ENCODE measurements at regions not wholly inside any gene's neighbourhood (a gene's known extent, or its start where the extent isn't known, plus 50 kb on each side); places are given as distances from the start of the nearest gene placed in this dataset.
"Not testable (repeated sequence)": the region's sequence is repeated elsewhere in the genome, so short reads cannot be mapped to it uniquely, and the experiment has no call there.

DNA sequence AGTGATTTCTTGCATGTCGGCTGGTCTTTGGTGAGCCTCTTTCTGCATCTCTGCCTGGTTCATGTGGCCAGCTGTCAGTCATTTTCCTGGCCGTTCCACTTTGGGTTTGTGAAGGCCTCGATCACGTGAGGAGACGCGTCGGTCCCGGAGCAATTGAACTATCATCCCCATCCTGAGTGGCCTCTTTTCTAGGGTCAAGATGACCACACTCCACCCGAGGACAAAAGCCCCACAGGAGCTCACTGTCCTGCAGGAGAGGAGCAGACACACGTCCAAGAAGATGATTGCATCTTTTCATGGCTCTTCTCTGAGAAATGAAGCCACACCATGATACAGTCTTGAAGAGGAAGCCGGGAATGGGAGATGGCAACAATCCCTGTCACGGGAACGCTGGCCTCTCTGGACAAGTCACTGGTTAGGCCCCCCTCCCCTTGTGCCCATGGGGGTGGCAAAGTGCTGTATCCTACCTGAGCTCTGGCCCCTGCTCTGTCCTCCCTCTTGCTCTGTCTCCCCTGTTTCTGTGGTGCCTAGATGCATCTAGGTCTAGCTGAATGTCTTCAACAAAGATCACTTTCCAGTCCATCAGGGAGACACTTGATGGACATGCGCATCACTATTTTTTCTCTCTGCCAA lies 291.4 kb upstream of the ZNF337 start:
- not testable (repeated sequence) for DNase-seq (ENCODE audit: low read depth)

DNA sequence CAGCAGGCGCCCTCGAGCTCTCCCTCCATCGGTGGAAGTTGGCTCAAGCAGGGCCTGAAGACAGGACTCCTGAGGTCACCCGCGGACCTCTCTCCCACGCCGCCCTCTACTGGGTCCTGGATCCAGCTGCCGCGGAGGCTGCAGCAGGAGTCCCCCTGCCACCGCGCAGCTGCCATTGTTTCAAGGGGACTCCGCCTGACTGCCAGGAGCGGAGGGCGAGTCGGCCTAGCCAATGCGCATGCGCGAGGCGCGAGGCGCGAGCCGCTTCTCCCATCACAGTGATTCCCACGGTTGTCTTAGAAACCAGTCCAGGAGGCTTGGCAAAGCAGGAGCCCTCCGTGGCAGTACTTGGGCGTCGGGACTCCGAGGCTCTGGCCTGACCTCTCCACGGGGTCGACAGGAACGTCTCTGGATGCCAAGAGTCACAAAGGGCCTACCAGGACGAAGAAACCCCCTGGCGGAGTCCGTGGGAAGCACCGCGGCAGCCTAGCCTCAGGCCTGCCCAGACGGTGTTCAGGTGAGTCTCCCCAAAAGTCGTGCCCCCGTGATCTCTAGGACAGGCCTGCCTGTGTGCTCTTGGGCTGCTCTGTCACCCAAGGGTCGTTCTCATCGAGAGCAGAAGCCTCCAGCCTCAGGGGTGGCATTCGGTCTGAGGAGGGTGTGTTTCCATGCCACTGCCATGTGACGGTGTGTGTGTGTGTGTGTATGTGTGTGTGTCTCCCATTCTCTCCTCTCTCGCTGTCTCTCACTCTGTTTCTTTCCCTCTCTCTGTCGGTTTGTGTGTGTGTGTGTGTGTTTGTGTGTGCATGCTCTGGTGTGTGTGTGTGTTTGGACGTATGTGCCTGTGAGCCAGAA lies 290.6 kb upstream of the ZNF337 start:
- DNase-seq (ENCODE audit: low read depth): peak; percentile 17

DNA sequence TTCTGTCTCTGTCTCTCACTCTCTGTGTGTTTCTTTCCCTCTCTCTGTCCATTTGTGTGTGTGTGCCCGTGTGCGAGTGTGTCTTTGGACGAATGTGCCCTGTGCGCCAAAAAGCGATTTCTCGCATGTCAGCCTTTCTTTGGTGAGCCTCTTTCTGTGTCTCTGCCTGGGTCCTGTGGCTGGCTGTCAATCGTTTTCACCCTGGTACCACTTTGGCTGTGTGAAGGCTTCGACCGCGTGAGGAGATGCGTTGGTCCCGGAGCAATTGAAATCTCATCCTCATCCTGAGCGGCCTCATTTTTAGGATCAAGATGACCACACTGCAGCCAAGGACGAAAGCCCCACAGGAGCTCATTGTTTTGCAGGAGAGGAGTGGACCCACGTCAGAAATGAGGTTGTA lies 288.9 kb upstream of the ZNF337 start:
- DNase-seq (ENCODE audit: low read depth): no peak

DNA sequence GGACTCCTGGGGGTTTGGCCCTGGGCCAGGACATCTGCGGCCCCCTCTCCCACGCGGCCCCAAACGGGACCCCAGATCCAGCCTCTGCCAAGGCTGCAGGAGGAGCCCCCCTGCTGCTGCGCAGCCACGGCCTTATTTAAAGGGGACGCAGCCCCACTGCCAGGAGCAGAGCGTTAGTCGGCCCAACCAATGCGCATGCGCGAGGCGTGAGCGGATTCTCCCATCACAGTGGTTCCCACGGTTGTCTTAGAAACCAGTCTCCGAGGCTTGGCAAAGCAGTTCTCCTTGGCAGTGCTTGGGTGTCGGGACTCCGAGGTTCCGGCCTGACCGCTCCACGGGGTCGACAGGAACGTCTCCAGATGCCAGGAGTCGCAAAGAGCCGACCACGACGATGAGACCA lies 288.3 kb upstream of the ZNF337 start:
- peak; percentile 12 for DNase-seq (ENCODE audit: low read depth)

DNA sequence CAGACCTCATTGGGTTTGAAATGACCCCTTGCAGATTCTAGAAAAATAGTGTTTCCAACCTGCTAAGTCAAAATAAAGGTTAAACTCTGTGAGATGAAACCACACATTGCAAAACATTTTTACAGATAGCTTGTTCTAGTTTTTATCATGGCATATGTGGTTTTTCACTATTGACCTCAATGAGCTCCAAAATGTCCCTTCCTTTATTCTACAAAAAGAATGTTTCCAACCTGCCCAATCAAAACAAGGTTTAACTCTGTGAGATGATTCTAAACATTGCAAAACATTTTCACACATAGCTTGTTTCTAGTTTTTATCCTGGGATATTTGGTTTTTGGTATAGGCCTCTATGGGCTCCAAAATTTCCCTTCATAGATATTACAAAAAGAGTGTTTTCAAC lies 286.0 kb upstream of the ZNF337 start:
- not testable (repeated sequence) for DNase-seq (ENCODE audit: low read depth)

DNA sequence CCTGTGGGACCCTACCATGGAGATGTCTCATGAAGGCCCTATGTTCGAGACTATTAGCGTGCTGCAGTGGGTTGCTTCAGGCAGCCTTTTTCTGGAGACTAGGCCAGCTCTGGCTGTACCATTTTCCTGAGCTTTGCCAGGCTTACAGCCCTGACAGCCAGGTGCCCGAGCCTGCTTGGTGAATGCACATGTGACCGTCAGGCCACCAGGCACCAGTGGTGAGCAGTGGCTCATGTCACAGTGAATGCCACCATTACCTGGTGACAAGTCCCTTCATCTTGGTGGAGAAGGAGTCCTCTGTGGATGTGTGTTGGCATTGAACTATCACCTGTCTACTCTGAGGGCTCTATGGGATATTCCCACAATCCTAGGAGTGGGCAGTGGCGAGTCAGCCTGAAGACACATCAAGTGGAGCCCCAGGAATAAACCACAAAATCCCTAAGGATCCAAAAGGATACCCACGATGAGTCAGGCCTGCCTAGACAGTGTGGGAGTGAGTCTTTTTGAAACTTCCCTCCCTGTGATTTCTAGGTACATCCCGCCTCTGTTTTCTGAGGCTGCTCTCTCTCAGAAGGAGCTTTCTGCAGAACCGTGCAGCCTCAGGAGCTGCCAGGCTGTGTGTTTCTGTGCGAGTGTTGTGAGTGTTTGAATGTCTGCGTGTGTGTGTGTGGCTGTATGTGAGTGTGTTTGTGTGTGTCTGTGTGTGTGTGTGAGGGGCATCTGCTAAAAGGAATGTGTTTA lies 282.0 kb upstream of the ZNF337 start:
- DNase-seq (ENCODE audit: low read depth): not testable (repeated sequence)

DNA sequence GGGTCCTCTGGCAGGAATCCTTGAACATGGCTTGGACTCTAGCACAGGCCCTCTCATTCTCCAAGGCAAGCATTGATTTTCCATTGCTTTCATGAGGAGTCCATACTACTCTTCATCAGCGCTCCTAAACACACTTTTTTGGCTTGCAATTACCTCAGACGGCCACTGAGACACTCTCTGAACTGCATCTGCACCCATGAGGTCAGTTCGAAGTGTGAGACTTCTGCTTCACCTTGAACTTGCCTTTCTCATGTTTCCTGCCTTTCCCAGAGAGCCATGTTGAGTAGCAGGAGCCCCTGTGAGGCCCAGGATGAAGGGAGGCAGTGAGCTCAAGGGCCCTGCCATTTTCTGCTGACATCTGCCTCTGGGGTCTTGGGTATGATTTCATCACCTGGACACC lies 279.2 kb upstream of the ZNF337 start:
- not testable (repeated sequence) for DNase-seq (ENCODE audit: low read depth)

DNA sequence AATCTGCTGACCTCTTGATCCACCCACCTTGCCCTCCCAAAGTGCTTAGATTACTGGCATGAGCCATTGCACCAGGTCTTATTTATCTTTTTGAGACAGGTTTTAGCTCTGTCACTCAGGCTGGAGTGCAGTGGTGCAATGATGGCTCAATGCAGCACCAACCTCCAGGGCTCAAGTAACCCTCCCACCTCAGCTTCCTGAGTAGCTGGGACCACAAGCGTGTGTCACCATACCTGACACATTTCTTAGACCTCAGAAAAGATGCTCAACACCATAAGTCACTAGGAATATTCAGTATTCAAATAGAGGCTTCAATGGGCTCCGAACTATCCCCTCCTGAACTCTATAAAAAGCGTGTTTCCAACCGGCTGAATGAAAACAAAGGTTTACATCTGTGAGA lies 268.6 kb upstream of the ZNF337 start:
- not testable (repeated sequence) for DNase-seq (ENCODE audit: low read depth)

DNA sequence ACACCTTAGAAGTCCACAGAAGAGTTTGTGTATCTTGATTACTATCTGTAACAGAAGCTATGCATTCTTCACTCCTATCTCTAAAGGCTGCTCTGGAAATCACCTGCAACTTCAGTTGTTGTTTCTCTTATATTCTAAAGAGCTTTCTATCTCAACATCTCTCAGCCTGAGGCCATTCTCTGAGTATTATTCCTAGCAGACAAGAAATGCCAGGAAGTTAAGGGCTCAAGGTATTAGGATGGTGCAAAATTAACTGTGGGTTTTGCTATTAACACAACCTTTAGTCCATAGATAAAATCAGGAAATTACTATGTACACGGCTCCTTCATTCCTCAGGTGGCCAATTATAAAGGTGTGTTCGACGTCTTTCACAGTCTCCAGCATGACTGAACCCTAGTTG lies 257.2 kb upstream of the ZNF337 start:
- DNase-seq (ENCODE audit: low read depth): not testable (repeated sequence)

DNA sequence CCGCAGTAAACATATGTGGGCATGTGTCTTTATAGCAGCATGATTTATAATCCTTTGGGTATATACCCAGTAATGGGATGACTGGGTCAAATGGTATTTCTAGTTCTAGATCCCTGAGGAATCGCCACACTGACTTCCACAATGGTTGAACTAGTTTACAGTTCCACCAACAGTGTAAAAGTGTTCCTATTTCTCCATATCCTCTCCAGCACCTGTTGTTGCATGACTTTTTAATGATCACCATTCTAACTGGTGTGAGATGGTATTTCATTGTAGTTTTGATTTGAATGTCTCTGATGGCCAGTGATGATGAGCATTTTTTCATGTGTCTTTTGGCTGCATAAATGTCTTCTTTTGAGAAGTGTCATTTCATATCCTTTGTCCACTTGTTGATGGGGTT lies 238.6 kb upstream of the ZNF337 start:
- DNase-seq (ENCODE audit: low read depth): not testable (repeated sequence)

DNA sequence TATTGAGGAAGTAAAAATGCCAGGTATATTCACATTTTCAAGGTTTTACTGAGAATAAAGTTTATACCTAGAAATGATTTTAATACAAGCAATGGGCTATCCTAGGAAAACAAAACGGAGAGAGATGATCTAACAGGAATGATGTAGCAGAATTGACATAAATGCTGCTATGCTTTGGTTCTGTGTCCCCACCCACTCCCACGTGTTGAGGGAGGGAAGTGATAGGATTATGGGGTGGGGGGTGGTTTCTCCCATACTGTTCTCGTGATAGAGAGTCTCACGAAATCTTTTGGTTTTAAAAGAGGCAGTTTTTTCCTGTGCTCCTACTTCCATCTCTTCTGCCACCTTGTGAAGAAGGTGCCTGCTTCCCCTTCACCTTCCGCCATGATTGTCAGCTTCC lies 236.2 kb upstream of the ZNF337 start:
- DNase-seq (ENCODE audit: low read depth): not testable (repeated sequence)

DNA sequence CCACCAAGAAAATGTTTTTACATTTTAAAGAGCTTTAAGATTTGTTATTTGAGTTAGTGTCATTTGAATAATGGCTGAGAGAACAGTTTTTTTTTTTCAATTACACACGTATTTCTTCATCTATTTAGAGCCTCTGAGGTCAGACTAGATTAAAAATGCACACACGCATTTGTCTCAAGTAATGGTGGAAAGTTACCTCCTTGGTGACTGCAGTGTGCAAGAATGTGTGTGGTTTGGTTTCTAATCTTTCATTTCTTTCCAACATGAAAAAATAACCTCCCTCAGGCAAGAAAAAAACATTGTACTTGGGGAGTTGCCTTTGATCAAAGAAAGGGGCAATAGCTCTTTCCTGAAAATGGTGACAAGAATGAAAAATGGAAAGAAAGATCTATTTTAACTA lies 235.5 kb upstream of the ZNF337 start:
- DNase-seq (ENCODE audit: low read depth): not testable (repeated sequence)

DNA sequence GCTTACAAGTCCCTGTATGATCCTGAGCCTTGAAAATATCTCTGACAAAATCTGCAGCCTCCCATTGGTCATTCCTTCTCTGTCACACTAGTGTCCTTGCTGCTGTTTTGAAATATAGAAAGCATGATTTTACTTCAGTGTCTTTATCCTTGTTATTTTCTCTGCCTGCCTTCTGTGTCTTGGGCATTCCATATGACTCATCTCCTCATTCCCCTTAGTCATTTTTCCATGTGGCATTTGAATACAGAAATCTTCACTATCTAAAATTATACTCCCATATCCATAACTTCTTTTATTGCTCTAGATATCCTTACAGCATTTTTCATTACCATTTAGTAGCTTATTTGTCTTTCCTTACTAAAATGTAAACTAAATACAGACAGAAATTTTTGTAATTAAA lies 205.7 kb upstream of the ZNF337 start:
- not testable (repeated sequence) for DNase-seq (ENCODE audit: low read depth)

DNA sequence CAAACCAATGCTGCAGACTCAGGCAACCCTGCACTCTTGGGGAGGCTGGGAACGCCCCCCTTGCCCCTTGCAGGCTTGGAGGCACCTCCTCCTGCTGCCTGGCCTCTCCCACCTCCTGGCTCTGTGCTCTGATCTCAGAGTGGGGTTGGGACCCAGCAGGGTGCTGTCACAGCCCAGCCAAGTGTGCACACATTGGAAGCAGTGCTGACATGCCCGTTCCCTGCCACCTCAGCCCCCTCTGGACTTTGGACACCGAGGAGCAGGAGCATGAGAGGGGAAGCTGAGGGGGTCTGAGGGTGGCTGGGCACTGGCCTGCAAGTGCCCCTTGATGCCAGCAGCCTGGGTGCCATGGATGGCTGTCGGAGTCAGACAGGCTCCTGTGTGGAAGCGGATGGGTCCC lies 202.0 kb upstream of the ZNF337 start:
- DNase-seq (ENCODE audit: low read depth): not testable (repeated sequence)

DNA sequence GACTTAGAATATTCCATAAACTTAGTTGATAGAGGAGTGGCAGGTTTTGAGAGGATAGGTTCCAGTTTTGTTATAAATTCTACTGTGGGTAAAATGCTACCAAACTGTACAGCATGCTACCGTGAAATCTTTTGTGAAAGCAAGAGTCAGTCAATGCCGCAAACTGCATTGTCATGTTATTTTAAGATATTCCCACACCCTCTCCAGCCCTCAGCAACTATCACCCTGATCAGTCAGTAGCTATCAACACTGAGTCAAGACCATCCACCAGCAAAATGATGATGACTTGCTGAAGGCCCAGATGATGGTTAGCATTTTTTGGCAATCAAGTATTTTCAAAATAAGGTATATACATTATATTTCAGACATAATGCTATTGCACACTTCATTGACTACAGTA lies 182.4 kb upstream of the ZNF337 start:
- DNase-seq (ENCODE audit: low read depth): not testable (repeated sequence)

DNA sequence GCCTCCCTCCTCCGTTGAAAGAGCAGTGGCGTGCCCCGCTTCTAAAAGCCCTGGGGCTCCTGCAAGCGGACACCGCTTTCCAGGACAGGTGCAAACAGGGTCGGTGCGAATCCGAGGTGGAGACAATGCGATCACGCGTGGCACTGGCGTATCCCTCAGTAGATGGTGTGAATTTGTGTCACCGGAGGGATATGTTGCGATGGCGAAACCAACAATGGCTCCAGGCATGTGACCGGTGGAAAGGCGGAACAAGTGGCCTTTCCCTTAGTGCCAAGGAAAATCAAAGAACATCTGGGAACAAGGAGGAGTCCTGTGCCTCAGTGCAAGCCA lies 172.0 kb upstream of the ZNF337 start:
- DNase-seq (ENCODE audit: low read depth): not testable (repeated sequence)

DNA sequence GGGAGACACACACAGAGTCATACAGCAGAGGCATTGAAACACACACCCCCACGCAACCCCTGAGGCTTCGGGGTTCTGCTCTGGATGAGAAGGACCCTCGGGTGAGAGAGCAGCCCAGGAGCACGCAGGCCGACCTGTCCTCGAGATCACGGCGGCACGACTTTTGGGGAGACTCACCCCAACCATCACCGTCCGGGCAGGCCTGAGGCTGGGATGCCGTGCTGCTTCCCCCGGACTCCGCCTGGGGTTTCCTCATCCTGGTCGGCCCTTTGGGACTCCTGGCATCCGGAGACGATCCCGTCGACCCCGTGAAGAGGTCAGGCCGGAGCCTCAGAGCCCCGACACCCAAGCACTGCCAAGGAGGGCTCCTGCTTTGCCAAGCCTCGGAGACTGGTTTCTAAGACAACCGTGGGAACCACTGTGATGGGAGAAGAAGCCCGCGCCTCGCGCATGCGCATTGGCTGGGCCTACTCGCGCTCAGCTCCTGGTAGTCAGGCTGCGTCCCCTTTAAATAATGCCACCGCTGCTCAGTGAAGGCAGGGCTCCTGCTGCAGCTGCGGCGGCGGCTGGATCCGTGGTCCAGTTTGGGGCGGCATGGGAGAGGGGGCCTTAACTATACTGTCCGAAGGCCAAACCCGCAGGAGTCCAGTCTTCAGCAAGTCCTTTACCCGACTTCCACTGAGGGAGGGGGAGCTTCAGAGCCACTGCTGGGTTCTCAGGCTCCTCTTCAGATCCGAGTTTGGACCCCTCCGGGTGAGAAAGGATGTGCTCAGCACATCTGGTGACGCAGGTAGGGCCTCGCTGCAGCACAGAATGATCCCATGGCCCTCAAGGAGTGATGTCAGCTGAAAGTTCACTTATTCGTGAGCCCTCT lies 171.4 kb upstream of the ZNF337 start:
- peak; percentile 33 for DNase-seq (ENCODE audit: low read depth)

DNA sequence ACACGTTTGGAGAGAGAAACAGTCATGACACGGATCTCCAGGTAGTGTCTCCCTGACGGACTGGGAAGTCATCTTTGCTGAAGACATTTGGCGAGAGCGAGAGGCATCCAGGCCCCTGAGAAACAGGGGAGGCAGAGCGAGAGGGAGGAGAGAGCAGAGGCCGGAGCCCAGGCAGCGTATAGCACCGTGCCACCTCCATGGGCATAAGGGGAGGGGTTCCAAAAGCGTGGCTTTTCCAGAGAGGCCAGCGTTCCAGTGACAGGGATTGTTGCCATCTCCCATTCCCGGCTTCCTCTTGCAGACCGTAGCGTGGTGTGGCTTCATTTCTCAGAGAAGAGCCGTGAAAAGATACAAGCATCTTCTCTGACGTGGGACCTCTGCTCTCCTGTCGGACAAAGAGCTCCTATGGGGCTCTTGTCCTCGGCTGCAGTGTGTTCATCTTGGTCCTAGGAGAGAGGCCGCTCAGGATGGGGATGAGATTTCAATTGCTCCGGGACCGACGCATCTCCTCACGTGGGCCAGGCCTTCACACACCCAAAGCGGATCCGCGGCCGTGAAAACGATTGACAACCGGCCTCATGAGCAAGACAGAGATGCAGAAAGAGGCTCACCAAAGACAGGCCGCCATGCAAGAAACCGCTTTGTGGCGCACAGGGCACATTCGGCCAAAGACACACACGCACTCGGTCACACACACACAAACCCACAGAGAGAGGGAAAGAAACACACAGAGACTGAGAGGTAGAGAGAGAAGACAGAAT lies 170.5 kb upstream of the ZNF337 start:
- not testable (repeated sequence) for DNase-seq (ENCODE audit: low read depth)

DNA sequence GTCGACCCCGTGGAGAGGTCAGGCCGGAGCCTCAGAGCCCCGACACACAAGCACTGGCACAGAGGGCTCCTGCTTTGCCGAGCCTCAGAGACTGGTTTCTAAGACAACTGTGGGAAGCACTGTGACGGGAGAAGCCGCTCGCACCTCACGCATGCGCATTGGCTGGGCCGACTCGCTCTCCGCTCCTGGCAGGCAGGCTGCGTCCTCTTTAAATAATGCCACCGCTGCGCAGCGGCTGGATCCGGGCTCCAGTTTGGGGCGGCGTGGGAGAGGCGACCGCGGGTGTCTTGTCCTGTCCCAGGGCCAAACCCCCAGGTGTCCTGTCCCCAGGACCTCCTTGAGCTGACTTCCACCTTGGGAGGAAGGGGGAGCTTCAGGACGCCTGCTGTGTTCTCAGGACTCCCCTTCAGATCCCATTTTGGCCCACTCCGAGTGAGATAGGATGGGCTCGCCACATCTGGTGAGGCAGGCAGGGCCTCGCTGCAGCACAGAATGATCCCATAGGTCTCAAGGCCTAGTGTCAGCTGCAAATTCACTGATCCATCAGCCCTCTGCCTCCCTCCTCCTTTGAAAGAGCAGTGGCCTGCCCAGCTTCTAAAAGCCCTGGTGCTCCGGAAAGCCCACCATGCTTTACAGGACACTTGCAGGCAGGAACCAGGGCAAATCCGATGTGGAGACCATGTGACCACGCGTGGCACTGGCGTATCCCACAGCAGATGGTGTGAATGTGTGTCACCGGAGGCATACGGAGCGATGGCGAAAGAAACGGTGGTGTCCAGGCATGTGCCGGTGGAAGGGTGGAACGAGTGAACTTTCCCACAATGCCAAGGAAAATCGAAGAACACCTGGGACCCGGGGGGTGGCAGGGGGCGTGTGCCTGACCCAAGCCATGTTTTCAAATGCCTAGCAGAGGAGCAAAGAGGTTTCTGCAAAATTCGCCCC lies 169.3 kb upstream of the ZNF337 start:
- DNase-seq (ENCODE audit: low read depth): peak; percentile 42
